RWPE1 (cell line): ENCODE measurements at regions not wholly inside any gene's neighbourhood (a gene's known extent, or its start where the extent isn't known, plus 50 kb on each side); places are given as distances from the start of the nearest gene placed in this dataset.

Source experiments
- CTCF ChIA-PET: fragments of 350-600 bp; sonication (Branson Sonifier 250); formaldehyde crosslinking; extraction: SDS; loops from one replicate; lab custom pipeline; 2021; lab: Yijun Ruan, JAX
- POLR2A ChIA-PET: fragments of 400-600 bp; formaldehyde crosslinking; extraction: SDS; loops from one replicate; lab custom pipeline; 2020; ENCODE audit warnings: antibody characterized with exemption; ENCODE audit not compliant: low non-redundant PET; lab: Yijun Ruan, JAX
- DNase-seq: peaks from one replicate; pipeline ENCODE4 v3.0.0; 2012; ENCODE audit warnings: low spot score
- H3K27ac ChIP-seq: fragments of 450-650 bp; 2 replicates; pipeline ENCODE4 v1.5.1; 2017
- TF ChIP-seq, protein P1 (sequence below): fragments of 450-650 bp; conservative IDR thresholded peaks from 2 replicates; pipeline ENCODE4 v1.5.1; 2017; ENCODE audit warnings: low read depth, mild to moderate bottlenecking

DNA sequence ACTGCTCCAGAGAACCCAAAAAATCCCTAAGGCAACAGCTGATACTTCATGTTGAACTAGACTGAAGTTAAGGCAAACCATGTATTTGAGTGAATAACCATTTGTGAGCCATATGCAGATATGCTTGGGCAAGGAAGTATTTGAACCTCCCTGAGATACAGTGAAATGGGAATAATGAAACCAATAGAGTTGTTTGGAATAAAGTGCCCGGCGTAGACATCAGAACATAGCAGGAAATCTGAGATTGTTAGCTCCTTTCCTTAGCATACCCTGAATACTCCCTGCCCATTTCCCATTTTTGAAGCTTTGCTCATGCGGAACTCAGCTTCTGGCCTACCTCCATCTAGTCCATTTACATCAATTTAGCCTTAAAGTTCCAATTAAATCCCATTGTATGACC is 611.9 kb downstream of the EFNA5 start:
- ChIA-PET POLR2A (interaction anchor here (0.7 kb wide), 1 partner anchor 25 kb away, joined by 3 read pairs; no protein-coding TSS in a partner anchor), CTCF (interaction anchor here (0.8 kb wide), 1 partner anchor 189 kb away, joined by 3 read pairs; no protein-coding TSS in a partner anchor)
- no peak for DNase-seq
- no peak overlapping the region for H3K27ac ChIP-seq
- TF ChIP-seq, protein P1, sequence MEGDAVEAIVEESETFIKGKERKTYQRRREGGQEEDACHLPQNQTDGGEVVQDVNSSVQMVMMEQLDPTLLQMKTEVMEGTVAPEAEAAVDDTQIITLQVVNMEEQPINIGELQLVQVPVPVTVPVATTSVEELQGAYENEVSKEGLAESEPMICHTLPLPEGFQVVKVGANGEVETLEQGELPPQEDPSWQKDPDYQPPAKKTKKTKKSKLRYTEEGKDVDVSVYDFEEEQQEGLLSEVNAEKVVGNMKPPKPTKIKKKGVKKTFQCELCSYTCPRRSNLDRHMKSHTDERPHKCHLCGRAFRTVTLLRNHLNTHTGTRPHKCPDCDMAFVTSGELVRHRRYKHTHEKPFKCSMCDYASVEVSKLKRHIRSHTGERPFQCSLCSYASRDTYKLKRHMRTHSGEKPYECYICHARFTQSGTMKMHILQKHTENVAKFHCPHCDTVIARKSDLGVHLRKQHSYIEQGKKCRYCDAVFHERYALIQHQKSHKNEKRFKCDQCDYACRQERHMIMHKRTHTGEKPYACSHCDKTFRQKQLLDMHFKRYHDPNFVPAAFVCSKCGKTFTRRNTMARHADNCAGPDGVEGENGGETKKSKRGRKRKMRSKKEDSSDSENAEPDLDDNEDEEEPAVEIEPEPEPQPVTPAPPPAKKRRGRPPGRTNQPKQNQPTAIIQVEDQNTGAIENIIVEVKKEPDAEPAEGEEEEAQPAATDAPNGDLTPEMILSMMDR, result no peak

DNA sequence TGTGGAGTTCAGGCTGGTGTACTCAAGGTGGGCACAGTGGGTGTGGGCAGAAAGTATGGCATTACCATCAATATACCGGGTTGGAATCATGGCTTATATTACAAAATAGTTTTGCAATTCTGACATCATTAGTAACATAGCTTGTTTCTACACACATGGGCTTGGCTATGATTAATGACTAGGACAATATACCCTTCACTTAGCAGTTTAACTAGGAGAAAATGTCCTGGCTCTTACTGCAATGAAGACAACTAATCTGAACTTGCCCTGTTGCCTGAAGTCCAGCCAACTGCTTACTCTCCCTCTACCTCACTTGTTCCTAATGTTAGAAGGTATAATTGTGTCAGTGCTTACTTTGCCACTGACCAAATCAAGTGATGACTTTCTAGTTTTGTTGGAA is 612.5 kb downstream of the EFNA5 start:
- peak; percentile 57 for DNase-seq
- CTCF ChIA-PET, result no interaction called here
- TF ChIP-seq, protein P1, result no peak
- POLR2A ChIA-PET, result no interaction called here
- no peak overlapping the region for H3K27ac ChIP-seq

DNA sequence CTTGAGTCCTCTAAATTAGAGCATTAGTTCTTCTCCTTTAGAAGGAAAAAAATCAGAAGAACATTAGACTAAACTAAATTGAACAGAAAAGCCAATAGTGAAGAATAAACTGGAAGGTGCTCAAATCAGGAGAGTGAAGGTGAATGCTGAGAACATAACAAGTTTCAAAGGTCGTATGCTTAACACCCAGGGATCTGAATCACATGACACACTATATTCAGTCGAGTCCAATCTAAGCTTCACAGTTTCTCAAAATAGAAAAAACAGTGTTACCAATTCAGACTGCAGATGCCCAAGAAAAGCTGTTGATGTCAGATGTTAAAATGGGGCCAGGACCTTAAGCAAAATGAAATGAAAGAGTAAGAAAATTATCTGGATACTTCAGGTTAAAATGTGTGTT is 614.5 kb downstream of the EFNA5 start:
- no peak overlapping the region for H3K27ac ChIP-seq
- TF ChIP-seq, protein P1, result no peak
- no peak for DNase-seq
- CTCF ChIA-PET, result no interaction called here
- POLR2A ChIA-PET, result no interaction called here

DNA sequence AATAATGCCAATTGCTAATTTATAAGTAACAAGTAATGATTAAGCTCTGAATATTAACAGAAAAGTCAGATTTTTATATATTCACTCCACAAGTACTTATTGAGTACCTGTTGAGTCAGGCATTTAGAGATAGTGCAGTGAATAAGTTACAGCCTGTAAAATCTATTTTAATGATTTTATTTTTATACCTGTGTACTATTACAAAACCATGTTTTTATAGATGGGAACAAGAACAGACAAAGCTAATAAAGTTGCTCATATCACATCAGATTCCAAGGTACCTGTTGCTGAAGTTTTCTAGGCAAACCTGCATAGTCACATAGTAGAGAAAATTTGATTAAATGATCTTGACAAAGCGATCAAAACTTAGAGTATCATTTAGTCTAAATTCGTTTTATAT is 623.7 kb downstream of the EFNA5 start:
- DNase-seq, result no peak
- CTCF ChIA-PET, result no interaction called here
- POLR2A ChIA-PET, result no interaction called here
- TF ChIP-seq, protein P1, result no peak
- H3K27ac ChIP-seq, result no peak overlapping the region

DNA sequence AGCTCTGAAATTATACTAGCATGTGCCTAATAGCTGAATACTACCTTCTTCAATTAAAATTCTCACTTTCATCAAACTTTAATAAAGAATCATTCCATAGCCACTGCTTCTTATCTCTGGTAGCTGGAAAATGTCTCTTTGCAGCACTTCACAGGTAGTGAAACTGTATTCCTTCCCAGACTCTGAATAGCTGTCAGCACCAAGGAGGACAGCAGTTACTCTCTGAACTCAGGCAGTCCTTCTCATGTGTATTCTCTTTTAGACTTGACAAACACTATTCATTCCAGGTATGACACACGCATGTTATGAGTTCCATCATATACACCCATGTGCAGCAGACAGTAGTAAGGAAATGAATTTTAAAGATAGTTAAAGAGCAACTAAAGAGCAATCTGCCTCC is 627.1 kb downstream of the EFNA5 start:
- POLR2A ChIA-PET, result no interaction called here

DNA sequence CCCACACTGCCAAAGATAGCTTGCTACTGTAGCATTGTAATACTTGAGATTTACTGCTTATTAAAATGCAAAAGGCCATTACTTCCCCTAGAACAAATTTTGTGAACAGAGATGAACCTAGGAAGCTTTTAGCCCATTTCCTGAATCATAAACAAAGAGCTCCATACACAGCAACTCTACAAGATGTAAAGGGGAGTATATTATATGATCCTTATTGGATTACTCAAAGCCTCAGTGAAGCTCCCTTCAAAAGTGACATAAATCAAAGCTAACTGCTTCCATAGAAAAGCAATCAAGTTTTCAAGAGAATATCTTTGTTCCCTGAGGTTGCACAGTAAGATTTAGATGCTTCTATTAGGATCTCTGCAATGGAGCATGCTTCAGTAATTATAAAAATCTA is 629.8 kb downstream of the EFNA5 start:
- TF ChIP-seq, protein P1, result no peak
- ChIA-PET CTCF (interaction anchor here (0.6 kb wide), 1 partner anchor 225 kb away, joined by 4 read pairs; no protein-coding TSS in a partner anchor), POLR2A (no interaction called here)
- DNase-seq, result no peak
- no peak overlapping the region for H3K27ac ChIP-seq

More for the DNA sequence above, 627.1 kb downstream of the EFNA5 start:
- TF ChIP-seq, protein P1, result no peak
- CTCF ChIA-PET, result no interaction called here
- DNase-seq, result no peak
- H3K27ac ChIP-seq, result no peak overlapping the region
